ENCODE measurements at regions not wholly inside any gene's neighbourhood (a gene's known extent, or its start where the extent isn't known, plus 50 kb on each side); places are given as distances from the start of the nearest gene placed in this dataset.

GRCh38 chr1:37181425-37181824 lies 147.1 kb upstream of the GRIK3 start:
- TF ChIP-seq POLR2AphosphoS5 (IDR thresholded peaks at IDR 0.05; ENCODE audit: borderline replicate concordance, low read depth, low read length) (no peak), EZH2 (IDR thresholded peaks at IDR 0.05) (no peak), FOXP2 (optimal IDR thresholded peaks at IDR 0.05; ENCODE audit: control extremely low read depth, extremely low read length, insufficient read depth) (no peak)
